ENCODE measurements at regions not wholly inside any gene's neighbourhood (a gene's known extent, or its start where the extent isn't known, plus 50 kb on each side); places are given as distances from the start of the nearest gene placed in this dataset.

DNA sequence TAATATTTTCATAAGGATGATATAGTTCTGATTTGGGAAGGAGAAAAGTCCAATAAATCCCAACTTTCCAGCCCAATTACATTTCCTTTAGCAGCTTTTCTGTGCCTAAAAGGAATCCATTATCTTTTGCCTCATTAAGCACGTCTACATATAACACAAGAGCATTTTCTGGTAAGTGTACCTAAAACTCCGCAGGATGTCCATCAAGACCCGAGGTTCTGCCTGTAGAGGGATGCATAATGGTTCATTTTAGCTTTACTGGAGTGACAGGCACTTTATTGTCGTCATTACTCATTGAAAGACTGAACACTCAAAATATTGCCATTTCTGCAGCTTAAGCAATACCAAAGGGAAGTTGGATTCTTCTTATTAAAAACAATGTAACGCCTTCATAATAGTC lies 669.0 kb downstream of the PRELID2 start:
- TF ChIP-seq POLR2AphosphoS5 (IDR thresholded peaks at IDR 0.05; ENCODE audit: insufficient read depth in 1 of 2, low read depth in 1 of 2) = no peak
- TF ChIP-seq, protein P1, sequence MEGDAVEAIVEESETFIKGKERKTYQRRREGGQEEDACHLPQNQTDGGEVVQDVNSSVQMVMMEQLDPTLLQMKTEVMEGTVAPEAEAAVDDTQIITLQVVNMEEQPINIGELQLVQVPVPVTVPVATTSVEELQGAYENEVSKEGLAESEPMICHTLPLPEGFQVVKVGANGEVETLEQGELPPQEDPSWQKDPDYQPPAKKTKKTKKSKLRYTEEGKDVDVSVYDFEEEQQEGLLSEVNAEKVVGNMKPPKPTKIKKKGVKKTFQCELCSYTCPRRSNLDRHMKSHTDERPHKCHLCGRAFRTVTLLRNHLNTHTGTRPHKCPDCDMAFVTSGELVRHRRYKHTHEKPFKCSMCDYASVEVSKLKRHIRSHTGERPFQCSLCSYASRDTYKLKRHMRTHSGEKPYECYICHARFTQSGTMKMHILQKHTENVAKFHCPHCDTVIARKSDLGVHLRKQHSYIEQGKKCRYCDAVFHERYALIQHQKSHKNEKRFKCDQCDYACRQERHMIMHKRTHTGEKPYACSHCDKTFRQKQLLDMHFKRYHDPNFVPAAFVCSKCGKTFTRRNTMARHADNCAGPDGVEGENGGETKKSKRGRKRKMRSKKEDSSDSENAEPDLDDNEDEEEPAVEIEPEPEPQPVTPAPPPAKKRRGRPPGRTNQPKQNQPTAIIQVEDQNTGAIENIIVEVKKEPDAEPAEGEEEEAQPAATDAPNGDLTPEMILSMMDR (IDR thresholded peaks at IDR 0.05) = no peak
- TF ChIP-seq POLR2A (IDR thresholded peaks at IDR 0.05) = no peak

Data from vagina (tissue), 2 donors.